ENCODE measurements at regions not wholly inside any gene's neighbourhood (a gene's known extent, or its start where the extent isn't known, plus 50 kb on each side); places are given as distances from the start of the nearest gene placed in this dataset.

GRCh38 chr6:167576050-167576741, 250.5 kb upstream of the AFDN start:
- Histone ChIP-seq H3K4me1 (ENCODE audit: control insufficient read depth in 5 of 5, insufficient read depth in 5 of 5, low read length in 5 of 5) (peaks cover 0 to 16% (median 10%) of the 10 kb centered on the region in 5 donors), H3K36me3 (ENCODE audit: control insufficient read depth in 5 of 5, insufficient read depth in 5 of 5, low read length in 5 of 5) (no peaks in the 10 kb centered on the region), H3K9me3 (ENCODE audit: control insufficient read depth in 5 of 5, low read length in 5 of 5) (no peaks in the 10 kb centered on the region), H3K27me3 (ENCODE audit: control insufficient read depth in 5 of 5, insufficient read depth in 4 of 5, low read length in 5 of 5) (peaks cover 0 to 11% (median 3%) of the 10 kb centered on the region in 5 donors), H3K4me3 (ENCODE audit: low read depth in 1 of 5, low read length in 5 of 5) (no peak overlapping the region), H3K9ac (ENCODE audit: low read length in 5 of 5) (no peak overlapping the region), H3K27ac (ENCODE audit: low read depth, low read length) (no peak overlapping the region)

DNA sequence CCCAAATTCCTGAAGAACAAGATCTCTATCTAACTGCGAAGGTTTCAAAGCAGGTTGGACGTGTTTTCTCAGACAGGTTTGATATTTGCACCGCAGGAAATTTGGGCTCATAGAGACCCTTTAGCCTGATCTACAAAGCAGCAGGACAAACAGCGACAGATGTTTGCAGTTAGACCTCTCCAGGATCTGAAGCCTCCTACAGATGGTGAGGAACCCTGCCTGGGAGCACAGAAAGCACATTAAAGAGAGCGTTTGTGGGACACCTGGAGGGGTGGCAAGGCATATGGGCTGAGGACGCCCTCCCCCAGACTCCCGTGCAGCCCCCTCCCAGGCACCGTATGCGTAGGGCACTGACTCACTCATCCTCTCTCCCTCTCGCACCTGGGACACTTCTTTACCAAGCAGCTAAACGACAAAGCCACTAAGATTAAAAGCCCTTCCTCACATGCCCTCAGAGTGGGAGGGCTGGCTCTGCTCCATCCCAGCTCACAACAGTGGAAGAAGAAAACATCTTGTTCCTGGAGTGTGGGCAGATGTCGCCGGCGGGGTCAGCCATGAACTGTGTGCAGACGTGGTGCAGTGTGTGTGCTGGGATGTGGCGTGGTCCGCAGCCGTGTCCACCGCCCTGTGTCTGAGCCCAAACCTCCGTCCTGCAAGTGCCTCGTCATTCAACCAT, 249.7 kb upstream of the AFDN start:
- Histone ChIP-seq H3K36me3 (ENCODE audit: control insufficient read depth in 5 of 5, insufficient read depth in 5 of 5, low read length in 5 of 5) (no peaks in the 10 kb centered on the region), H3K27ac (ENCODE audit: low read depth, low read length) (no peak overlapping the region), H3K4me3 (ENCODE audit: low read depth in 1 of 5, low read length in 5 of 5) (no peak overlapping the region), H3K27me3 (ENCODE audit: control insufficient read depth in 5 of 5, insufficient read depth in 4 of 5, low read length in 5 of 5) (peaks cover 0 to 11% (median 3%) of the 10 kb centered on the region in 5 donors), H3K9ac (ENCODE audit: low read length in 5 of 5) (no peak overlapping the region), H3K4me1 (ENCODE audit: control insufficient read depth in 5 of 5, insufficient read depth in 5 of 5, low read length in 5 of 5) (peaks cover 0 to 16% (median 10%) of the 10 kb centered on the region in 5 donors), H3K9me3 (ENCODE audit: control insufficient read depth in 5 of 5, low read length in 5 of 5) (no peaks in the 10 kb centered on the region)

DNA sequence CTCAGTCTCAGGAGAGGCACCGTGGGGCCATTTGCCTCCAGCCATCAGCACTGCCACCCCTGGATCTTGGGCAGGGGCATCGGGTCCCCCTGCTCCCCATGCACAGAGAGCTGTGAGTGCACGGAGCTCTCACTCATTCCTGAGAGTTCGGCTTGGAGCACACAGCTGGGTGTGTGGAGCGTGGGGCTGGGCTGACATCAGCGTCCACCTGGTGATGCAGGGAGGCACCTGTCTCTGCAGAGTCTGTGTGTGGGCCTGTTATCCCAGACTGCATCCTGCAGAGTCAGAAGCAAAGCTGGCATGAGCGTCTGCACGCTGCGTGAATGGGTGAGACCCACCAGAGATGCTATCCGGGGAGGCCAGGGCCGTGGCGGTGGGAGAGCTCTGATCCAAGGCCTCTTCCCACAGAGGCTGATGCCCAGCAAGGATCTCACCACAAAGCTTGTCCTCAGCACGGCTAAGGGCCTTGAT, 248.8 kb upstream of the AFDN start:
- Histone ChIP-seq H3K4me1 (ENCODE audit: control insufficient read depth in 5 of 5, insufficient read depth in 5 of 5, low read length in 5 of 5) (peaks cover 0 to 14% (median 8%) of the 10 kb centered on the region in 5 donors), H3K9ac (ENCODE audit: low read length in 5 of 5) (no peak overlapping the region), H3K27ac (ENCODE audit: low read depth, low read length) (no peak overlapping the region), H3K9me3 (ENCODE audit: control insufficient read depth in 5 of 5, low read length in 5 of 5) (peaks cover 0 to 3% (median 0%) of the 10 kb centered on the region in 5 donors), H3K4me3 (ENCODE audit: low read depth in 1 of 5, low read length in 5 of 5) (no peak overlapping the region), H3K36me3 (ENCODE audit: control insufficient read depth in 5 of 5, insufficient read depth in 5 of 5, low read length in 5 of 5) (no peaks in the 10 kb centered on the region), H3K27me3 (ENCODE audit: control insufficient read depth in 5 of 5, insufficient read depth in 4 of 5, low read length in 5 of 5) (peaks cover 0 to 10% (median 3%) of the 10 kb centered on the region in 5 donors)

DNA sequence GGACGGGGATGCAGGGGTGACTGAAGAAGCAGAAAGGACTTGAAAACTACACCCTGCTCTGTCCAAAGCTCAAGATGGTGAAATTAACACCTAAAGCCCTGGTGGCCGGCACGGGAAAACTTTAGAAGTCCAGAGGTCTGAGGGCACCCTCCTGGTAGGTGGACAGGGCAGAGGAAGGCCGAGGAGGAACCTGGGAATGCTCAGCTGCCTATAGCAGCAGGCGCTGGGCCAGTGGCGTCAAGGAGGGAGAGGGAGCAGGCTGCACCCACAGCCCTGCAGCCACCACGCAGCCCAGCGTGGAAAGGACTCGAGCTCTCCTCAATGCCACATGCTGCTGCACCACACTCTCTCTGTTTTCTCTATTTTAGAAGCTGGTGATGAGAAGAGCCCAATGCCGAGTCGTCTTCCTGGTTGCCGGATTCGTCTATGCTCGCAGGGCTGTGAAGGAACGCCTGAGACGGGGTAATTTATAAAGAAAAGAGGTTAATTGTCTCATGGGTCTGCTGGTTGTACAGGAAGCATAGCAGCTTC, 248.3 kb upstream of the AFDN start:
- Histone ChIP-seq H3K36me3 (ENCODE audit: control insufficient read depth in 5 of 5, insufficient read depth in 5 of 5, low read length in 5 of 5) (no peaks in the 10 kb centered on the region), H3K27ac (ENCODE audit: low read depth, low read length) (no peak overlapping the region), H3K9me3 (ENCODE audit: control insufficient read depth in 5 of 5, low read length in 5 of 5) (peaks cover 0 to 6% (median 3%) of the 10 kb centered on the region in 5 donors), H3K27me3 (ENCODE audit: control insufficient read depth in 5 of 5, insufficient read depth in 4 of 5, low read length in 5 of 5) (peaks cover 0 to 10% (median 3%) of the 10 kb centered on the region in 5 donors), H3K4me1 (ENCODE audit: control insufficient read depth in 5 of 5, insufficient read depth in 5 of 5, low read length in 5 of 5) (peaks cover 0 to 9% (median 7%) of the 10 kb centered on the region in 5 donors), H3K9ac (ENCODE audit: low read length in 5 of 5) (no peak overlapping the region), H3K4me3 (ENCODE audit: low read depth in 1 of 5, low read length in 5 of 5) (no peak overlapping the region)

DNA sequence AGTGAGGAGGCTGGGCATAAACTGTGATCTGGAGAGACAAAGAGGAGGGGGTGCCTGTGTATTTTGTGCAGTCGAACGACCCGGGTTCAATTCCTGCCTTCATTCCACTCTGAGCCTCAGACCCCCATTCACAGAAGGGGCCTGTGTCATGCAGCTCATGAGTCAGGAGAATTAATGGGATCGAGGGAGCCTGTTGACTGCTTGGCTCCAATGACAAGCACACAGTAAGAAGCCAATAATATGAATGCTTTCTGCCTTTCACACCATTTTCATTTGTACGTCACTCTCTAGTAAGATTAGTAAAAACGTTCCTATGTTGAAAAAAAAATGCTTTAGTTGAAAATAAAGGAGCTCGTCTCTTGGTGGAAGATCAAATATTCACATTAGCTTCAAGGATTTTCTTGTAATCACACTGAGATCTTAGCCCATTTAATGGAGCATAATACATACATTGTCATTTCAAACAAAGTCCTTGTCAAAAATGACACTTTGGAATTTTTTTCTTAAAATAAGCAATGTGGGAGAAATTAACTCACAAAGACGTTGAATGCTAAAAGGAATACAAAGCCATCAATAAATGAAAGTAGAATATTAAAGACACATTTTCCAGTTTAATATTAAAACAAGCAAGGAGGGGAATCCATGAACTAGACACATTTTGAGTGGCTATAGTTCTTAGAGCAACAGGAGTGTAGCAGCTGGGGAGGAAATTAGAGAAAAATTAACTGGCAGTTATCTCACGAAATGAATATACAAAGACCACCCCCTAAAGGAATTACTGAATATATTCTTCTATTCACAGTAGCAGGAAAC, 246.7 kb upstream of the AFDN start:
- Histone ChIP-seq H3K4me1 (ENCODE audit: control insufficient read depth in 5 of 5, insufficient read depth in 5 of 5, low read length in 5 of 5) (peaks cover 0 to 2% (median under 1%) of the 10 kb centered on the region in 5 donors), H3K4me3 (ENCODE audit: low read depth in 1 of 5, low read length in 5 of 5) (no peak overlapping the region)

DNA sequence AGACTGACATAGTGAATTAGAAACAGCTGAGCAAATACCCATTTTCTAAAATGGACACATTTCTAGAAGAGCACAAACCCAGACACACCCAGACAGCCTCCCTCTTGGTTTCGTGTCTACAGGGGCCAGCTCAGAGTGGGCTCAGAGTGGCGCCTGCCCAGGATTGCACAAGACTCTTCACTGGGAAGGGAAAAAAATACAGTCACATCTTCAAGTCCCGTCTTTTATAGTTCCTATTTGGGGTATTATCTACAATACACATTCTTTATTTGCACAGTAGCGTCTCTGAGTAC, 246.1 kb upstream of the AFDN start:
- Histone ChIP-seq H3K27me3 (ENCODE audit: control insufficient read depth in 5 of 5, insufficient read depth in 4 of 5, low read length in 5 of 5) (peaks cover 0 to 10% (median 3%) of the 10 kb centered on the region in 5 donors), H3K9me3 (ENCODE audit: control insufficient read depth in 5 of 5, low read length in 5 of 5) (peaks cover 0 to 12% (median 4%) of the 10 kb centered on the region in 5 donors), H3K4me3 (ENCODE audit: low read depth in 1 of 5, low read length in 5 of 5) (no peak overlapping the region), H3K9ac (ENCODE audit: low read length in 5 of 5) (no peak overlapping the region), H3K36me3 (ENCODE audit: control insufficient read depth in 5 of 5, insufficient read depth in 5 of 5, low read length in 5 of 5) (no peaks in the 10 kb centered on the region), H3K27ac (ENCODE audit: low read depth, low read length) (no peak overlapping the region), H3K4me1 (ENCODE audit: control insufficient read depth in 5 of 5, insufficient read depth in 5 of 5, low read length in 5 of 5) (no peaks in the 10 kb centered on the region)

More for the DNA sequence above, 246.7 kb upstream of the AFDN start:
- Histone ChIP-seq H3K36me3 (ENCODE audit: control insufficient read depth in 5 of 5, insufficient read depth in 5 of 5, low read length in 5 of 5) (no peaks in the 10 kb centered on the region), H3K27me3 (ENCODE audit: control insufficient read depth in 5 of 5, insufficient read depth in 4 of 5, low read length in 5 of 5) (peaks cover 0 to 10% (median 3%) of the 10 kb centered on the region in 5 donors), H3K27ac (ENCODE audit: low read depth, low read length) (no peak overlapping the region), H3K9ac (ENCODE audit: low read length in 5 of 5) (no peak overlapping the region), H3K9me3 (ENCODE audit: control insufficient read depth in 5 of 5, low read length in 5 of 5) (peaks cover 0 to 12% (median 4%) of the 10 kb centered on the region in 5 donors)

DNA sequence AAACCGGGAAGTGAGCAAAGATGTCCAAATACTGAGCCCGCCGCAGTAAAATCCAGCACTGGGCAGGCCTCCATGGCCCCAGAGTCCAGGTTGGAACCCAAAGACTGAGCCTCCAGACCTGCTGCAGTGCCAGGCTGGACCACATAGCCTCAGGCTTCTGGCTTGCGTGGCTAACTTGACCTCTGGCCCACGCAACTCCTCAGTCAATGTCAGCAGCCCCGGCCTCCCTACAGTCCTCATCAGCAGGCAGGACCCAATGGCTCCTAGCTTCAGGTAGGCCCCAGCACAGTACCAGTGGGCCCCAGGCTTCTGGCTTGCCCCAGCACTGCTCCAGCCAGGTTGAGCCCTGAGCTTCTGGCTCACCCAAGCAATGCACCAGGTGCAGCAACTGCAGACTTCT, 245.1 kb upstream of the AFDN start:
- no peak overlapping the region for H3K9ac ChIP-seq (ENCODE audit: low read length in 5 of 5)
- no peaks in the 10 kb centered on the region for H3K36me3 ChIP-seq (ENCODE audit: control insufficient read depth in 5 of 5, insufficient read depth in 5 of 5, low read length in 5 of 5)
- peaks cover 0 to 7% (median 0%) of the 10 kb centered on the region in 5 donors for H3K27me3 ChIP-seq (ENCODE audit: control insufficient read depth in 5 of 5, insufficient read depth in 4 of 5, low read length in 5 of 5)
- no peak overlapping the region for H3K27ac ChIP-seq (ENCODE audit: low read depth, low read length)
- H3K9me3 ChIP-seq (ENCODE audit: control insufficient read depth in 5 of 5, low read length in 5 of 5), result peaks cover 0 to 12% (median 5%) of the 10 kb centered on the region in 5 donors
- H3K4me1 ChIP-seq (ENCODE audit: control insufficient read depth in 5 of 5, insufficient read depth in 5 of 5, low read length in 5 of 5), result no peaks in the 10 kb centered on the region
- no peak overlapping the region for H3K4me3 ChIP-seq (ENCODE audit: low read depth in 1 of 5, low read length in 5 of 5)

DNA sequence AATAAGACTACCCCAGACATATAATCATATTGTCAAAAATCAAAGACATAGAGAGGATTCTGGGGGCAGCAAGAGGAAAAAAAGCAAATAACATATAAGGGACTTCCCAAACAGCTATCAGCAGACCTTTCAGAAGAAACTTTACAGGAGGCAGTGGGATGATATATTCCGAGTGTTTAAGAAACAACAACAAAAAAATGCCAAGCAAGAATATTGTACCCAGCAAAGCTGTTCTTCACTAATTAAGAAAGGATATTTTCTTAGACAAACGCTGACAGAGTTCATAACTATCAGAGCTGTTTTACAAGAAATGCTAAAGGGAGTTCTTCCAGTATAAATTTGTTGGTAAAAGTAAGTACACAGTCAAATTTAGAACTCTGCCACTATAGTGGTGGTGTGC, 243.3 kb upstream of the AFDN start:
- peaks cover 0 to under 1% (median 0%) of the 10 kb centered on the region in 5 donors for H3K27me3 ChIP-seq (ENCODE audit: control insufficient read depth in 5 of 5, insufficient read depth in 4 of 5, low read length in 5 of 5)
- no peak overlapping the region for H3K9ac ChIP-seq (ENCODE audit: low read length in 5 of 5)
- no peaks in the 10 kb centered on the region for H3K36me3 ChIP-seq (ENCODE audit: control insufficient read depth in 5 of 5, insufficient read depth in 5 of 5, low read length in 5 of 5)
- H3K27ac ChIP-seq (ENCODE audit: low read depth, low read length), result no peak overlapping the region
- no peak overlapping the region for H3K4me3 ChIP-seq (ENCODE audit: low read depth in 1 of 5, low read length in 5 of 5)
- peaks cover 0 to 12% (median 5%) of the 10 kb centered on the region in 5 donors for H3K9me3 ChIP-seq (ENCODE audit: control insufficient read depth in 5 of 5, low read length in 5 of 5)
- H3K4me1 ChIP-seq (ENCODE audit: control insufficient read depth in 5 of 5, insufficient read depth in 5 of 5, low read length in 5 of 5), result no peaks in the 10 kb centered on the region

DNA sequence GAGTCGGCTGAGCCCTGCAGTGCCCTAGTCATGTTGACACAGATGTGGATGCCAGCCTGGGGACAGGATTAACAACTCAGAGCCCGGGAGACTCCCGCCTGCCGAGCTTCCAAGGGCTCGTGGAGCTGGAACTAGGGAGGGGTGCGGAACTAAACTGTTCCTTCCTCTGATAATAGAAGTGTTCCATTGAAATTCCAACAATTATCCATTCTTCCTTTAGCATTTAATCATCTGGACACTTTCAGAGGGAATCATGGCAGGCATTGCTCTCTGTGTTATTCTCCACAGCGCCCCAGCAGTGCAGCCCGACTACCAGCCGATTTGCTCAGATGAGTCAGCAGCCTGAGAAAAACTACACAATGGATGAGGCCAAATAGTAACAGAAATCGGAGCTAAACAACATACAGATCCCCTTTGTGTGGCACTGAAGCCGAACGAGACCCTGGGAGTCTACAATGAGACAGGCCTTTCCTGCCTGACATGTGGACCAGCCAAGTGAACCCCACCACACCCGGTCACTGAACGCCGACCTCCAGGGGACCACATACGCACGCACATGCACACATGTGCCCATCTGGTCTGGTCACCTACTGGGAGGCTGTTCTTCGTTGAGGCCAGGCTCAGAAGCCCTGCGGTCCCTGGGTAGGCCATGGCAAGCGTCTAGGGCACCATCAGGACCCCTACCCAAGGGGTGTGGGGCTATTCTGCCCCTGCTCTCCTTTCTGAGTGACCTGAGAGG, 238.4 kb upstream of the AFDN start:
- Histone ChIP-seq H3K36me3 (ENCODE audit: control insufficient read depth in 5 of 5, insufficient read depth in 5 of 5, low read length in 5 of 5) (no peaks in the 10 kb centered on the region), H3K9ac (ENCODE audit: low read length in 5 of 5) (no peak overlapping the region), H3K4me1 (ENCODE audit: control insufficient read depth in 5 of 5, insufficient read depth in 5 of 5, low read length in 5 of 5) (peaks cover 0 to 5% (median 0%) of the 10 kb centered on the region in 5 donors), H3K4me3 (ENCODE audit: low read depth in 1 of 5, low read length in 5 of 5) (no peak overlapping the region), H3K27me3 (ENCODE audit: control insufficient read depth in 5 of 5, insufficient read depth in 4 of 5, low read length in 5 of 5) (peaks cover 0 to 9% (median 2%) of the 10 kb centered on the region in 5 donors), H3K9me3 (ENCODE audit: control insufficient read depth in 5 of 5, low read length in 5 of 5) (peaks cover 2 to 8% (median 5%) of the 10 kb centered on the region in 5 donors), H3K27ac (ENCODE audit: low read depth, low read length) (no peak overlapping the region)
